Endodermal cell (in vitro differentiated cells): ENCODE measurements at regions not wholly inside any gene's neighbourhood (a gene's known extent, or its start where the extent isn't known, plus 50 kb on each side); places are given as distances from the start of the nearest gene placed in this dataset.

Experiments used
- DNase-seq: peaks from one replicate; pipeline ENCODE4 v3.0.0-alpha.2; 2017
- H3K27ac ChIP-seq: 2 replicates; pipeline ENCODE4 v1.5.1; 2013; ENCODE audit warnings: mild to moderate bottlenecking, low read depth, low read length, moderate library complexity
- H3K27me3 ChIP-seq: 2 replicates; pipeline ENCODE4 v1.6.1; 2013; ENCODE audit warnings: mild to moderate bottlenecking, low read length, moderate library complexity; ENCODE audit not compliant: insufficient read depth, control insufficient read depth, poor library complexity, severe bottlenecking
- H3K36me3 ChIP-seq: 2 replicates; pipeline ENCODE4 v1.7.0; 2013; ENCODE audit warnings: mild to moderate bottlenecking, low read length, moderate library complexity; ENCODE audit not compliant: control insufficient read depth, insufficient read depth
- H3K4me1 ChIP-seq: one replicate; pipeline ENCODE4 v1.7.0; 2013; ENCODE audit warnings: low read length; ENCODE audit not compliant: control insufficient read depth, insufficient read depth
- H3K4me3 ChIP-seq: 2 replicates; pipeline ENCODE4 v1.5.1; 2013; ENCODE audit warnings: mild to moderate bottlenecking, low read length, moderate library complexity
- H3K9ac ChIP-seq: 2 replicates; pipeline ENCODE4 v1.6.1; 2013; ENCODE audit warnings: mild to moderate bottlenecking, low read length, moderate library complexity; ENCODE audit not compliant: poor library complexity, severe bottlenecking; ENCODE audit errors: extremely low read depth
- H3K9me3 ChIP-seq: 2 replicates; pipeline ENCODE4 v1.6.1; 2013; ENCODE audit warnings: mild to moderate bottlenecking, low read length, moderate library complexity; ENCODE audit not compliant: control insufficient read depth
- H3K27ac Mint-ChIP-seq: 2 replicates; pipeline ENCODE4 v1.8.0; 2020; ENCODE audit warnings: mixed read lengths
- H3K27me3 Mint-ChIP-seq: 2 replicates; pipeline ENCODE4 v1.8.0; 2021; ENCODE audit warnings: mild to moderate bottlenecking, mixed read lengths; ENCODE audit not compliant: insufficient read depth
- H3K36me3 Mint-ChIP-seq: 2 replicates; pipeline ENCODE4 v1.8.0; 2020; ENCODE audit warnings: low read depth, mixed read lengths
- H3K4me1 Mint-ChIP-seq: 2 replicates; pipeline ENCODE4 v1.8.0; 2020; ENCODE audit warnings: mixed read lengths
- H3K4me3 Mint-ChIP-seq: 2 replicates; pipeline ENCODE4 v1.8.0; 2020; ENCODE audit warnings: mild to moderate bottlenecking, moderate library complexity, mixed read lengths
- H3K9me3 Mint-ChIP-seq: 2 replicates; pipeline ENCODE4 v1.8.0; 2020; ENCODE audit warnings: mild to moderate bottlenecking, mixed read lengths
- CTCF ChIP-seq: fragments of 200-600 bp; sonication (generic); conservative IDR thresholded peaks from 2 replicates; pipeline ENCODE4 v1.5.0; 2021; ENCODE audit warnings: antibody characterized with exemption, mild to moderate bottlenecking
- WGBS, 2 experiments: methylation state at CpG; one replicate each; pipeline versions ENCODE4 v1.1.5 to v1.1.7; 2013; ENCODE audit warnings: missing lambda C conversion rate in 2 of 2, mixed read lengths in 1 of 2; ENCODE audit not compliant: insufficient coverage in 1 of 2, insufficient read length in 1 of 2; 5-methylcytosine and 5-hydroxymethylcytosine counted together

- no peak overlapping the region for H3K27ac ChIP-seq
- Mint-ChIP-seq H3K9me3 (no peaks in the 10 kb centered on the region), H3K36me3 (no peaks in the 10 kb centered on the region), H3K27me3 (no peaks in the 10 kb centered on the region), H3K27ac (no peak overlapping the region), H3K4me1 (peaks cover 9% of the 10 kb centered on the region), H3K4me3 (no peak overlapping the region)
- TF ChIP-seq CTCF = no peak
- no peak overlapping the region for H3K9ac ChIP-seq
- no peak overlapping the region for H3K4me3 ChIP-seq
- H3K9me3 ChIP-seq = no peaks in the 10 kb centered on the region
- no peak for DNase-seq
- H3K36me3 ChIP-seq = no peaks in the 10 kb centered on the region
- no peaks in the 10 kb centered on the region for H3K27me3 ChIP-seq
- H3K4me1 ChIP-seq = peaks cover 11% of the 10 kb centered on the region
- 95 to 96% methylated on average over 5 of the region's 5 CpGs for WGBS, 2 experiments
Observed at GRCh38 chr14:30218907-30219306, 291.3 kb upstream of the PRKD1 start.

- DNase-seq = no peak
- Histone ChIP-seq H3K4me3 (no peak overlapping the region), H3K36me3 (no peaks in the 10 kb centered on the region), H3K27me3 (no peaks in the 10 kb centered on the region), H3K9ac (no peak overlapping the region), H3K4me1 (peaks cover 11% of the 10 kb centered on the region), H3K9me3 (no peaks in the 10 kb centered on the region), H3K27ac (no peak overlapping the region)
- TF ChIP-seq CTCF = no peak
- Mint-ChIP-seq H3K27me3 (no peaks in the 10 kb centered on the region), H3K4me3 (no peak overlapping the region), H3K27ac (no peak overlapping the region), H3K36me3 (no peaks in the 10 kb centered on the region), H3K4me1 (peaks cover 9% of the 10 kb centered on the region), H3K9me3 (no peaks in the 10 kb centered on the region)
- 89 to 93% methylated on average over 6 to 7 of the region's 7 CpGs for WGBS, 2 experiments
Observed at GRCh38 chr14:30221546-30221945, 293.9 kb upstream of the PRKD1 start.

- no peak overlapping the region for H3K4me3 Mint-ChIP-seq
- no peak overlapping the region for H3K27ac ChIP-seq
- H3K27ac Mint-ChIP-seq = no peak overlapping the region
- WGBS, 2 experiments = 89 to 100% methylated on average over 2 of the region's 2 CpGs
- no peaks in the 10 kb centered on the region for H3K9me3 ChIP-seq
- no peak for TF ChIP-seq CTCF
- no peaks in the 10 kb centered on the region for H3K27me3 Mint-ChIP-seq
- H3K9ac ChIP-seq = no peak overlapping the region
- no peaks in the 10 kb centered on the region for H3K36me3 ChIP-seq
- H3K9me3 Mint-ChIP-seq = no peaks in the 10 kb centered on the region
- peaks cover 9% of the 10 kb centered on the region for H3K4me1 Mint-ChIP-seq
- no peak overlapping the region for H3K4me3 ChIP-seq
- no peaks in the 10 kb centered on the region for H3K27me3 ChIP-seq
- peaks cover 11% of the 10 kb centered on the region for H3K4me1 ChIP-seq
- H3K36me3 Mint-ChIP-seq = no peaks in the 10 kb centered on the region
- DNase-seq = peak; percentile 49
Observed at GRCh38 chr14:30223385-30223785, 295.7 kb upstream of the PRKD1 start.
